Kidney epithelial cell (primary cell): ENCODE measurements at regions not wholly inside any gene's neighbourhood (a gene's known extent, or its start where the extent isn't known, plus 50 kb on each side); places are given as distances from the start of the nearest gene placed in this dataset.

ENCODE experiments used
- DNase-seq: peaks from one replicate; pipeline ENCODE4 v3.0.0-alpha.2; 2010; ENCODE audit warnings: low read depth
- H3K27me3 ChIP-seq: 2 replicates; pipeline ENCODE4 v1.6.0; 2011; ENCODE audit warnings: low read length; ENCODE audit not compliant: control insufficient read depth, insufficient read depth
- H3K36me3 ChIP-seq: 2 replicates; pipeline ENCODE4 v1.5.1; 2011; ENCODE audit warnings: low read length; ENCODE audit not compliant: control insufficient read depth, insufficient read depth
- H3K4me3 ChIP-seq: 2 replicates; pipeline ENCODE4 v1.5.1; 2011; ENCODE audit warnings: low read depth, mild to moderate bottlenecking, control low read depth, low read length
- CTCF ChIP-seq: IDR thresholded peaks from 2 replicates; pipeline ENCODE4 v1.5.1; 2011; ENCODE audit warnings: mild to moderate bottlenecking, moderate library complexity, low read length, control low read depth, inconsistent platforms; ENCODE audit not compliant: insufficient read depth, poor library complexity, severe bottlenecking

DNA sequence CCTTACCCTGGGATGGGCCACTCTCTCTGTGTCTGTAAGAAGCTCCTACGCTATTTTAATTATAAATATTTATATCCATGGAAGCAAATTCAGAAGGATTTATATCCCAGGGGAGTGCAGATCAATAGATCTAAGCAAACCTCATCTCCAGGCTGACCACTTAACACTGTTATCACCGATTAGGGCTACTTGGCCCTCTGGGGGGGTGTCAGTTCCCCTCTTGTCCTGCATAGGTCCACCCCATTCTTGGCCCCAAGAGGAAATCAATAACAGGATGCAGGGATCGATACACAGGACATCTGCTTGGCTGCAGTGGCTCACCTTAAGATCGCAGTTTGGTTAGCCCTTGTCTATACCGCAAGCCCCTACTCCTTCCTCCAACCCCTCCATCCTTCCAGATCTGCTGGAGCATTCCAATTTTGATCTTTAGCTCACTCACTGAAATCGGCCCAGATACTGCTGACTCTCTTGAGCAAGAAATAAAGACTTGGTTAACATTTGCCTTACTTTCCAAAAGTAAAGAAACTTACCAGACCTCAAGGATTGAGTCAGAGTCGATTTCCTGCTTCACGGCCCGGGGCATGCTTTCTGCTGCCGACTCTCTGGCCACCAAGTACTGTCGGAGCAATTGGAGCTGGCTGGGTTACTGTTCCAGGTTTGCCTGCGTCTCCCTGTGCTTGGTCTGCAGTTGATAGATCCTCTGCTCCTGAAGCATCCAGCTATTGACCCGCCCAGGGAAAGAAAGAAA, 112.3 kb upstream of the PMFBP1 start:
- Histone ChIP-seq H3K4me3 (no peak overlapping the region), H3K27me3 (no peaks in the 10 kb centered on the region), H3K36me3 (no peaks in the 10 kb centered on the region)
- no peak for TF ChIP-seq CTCF
- DNase-seq: no peak

DNA sequence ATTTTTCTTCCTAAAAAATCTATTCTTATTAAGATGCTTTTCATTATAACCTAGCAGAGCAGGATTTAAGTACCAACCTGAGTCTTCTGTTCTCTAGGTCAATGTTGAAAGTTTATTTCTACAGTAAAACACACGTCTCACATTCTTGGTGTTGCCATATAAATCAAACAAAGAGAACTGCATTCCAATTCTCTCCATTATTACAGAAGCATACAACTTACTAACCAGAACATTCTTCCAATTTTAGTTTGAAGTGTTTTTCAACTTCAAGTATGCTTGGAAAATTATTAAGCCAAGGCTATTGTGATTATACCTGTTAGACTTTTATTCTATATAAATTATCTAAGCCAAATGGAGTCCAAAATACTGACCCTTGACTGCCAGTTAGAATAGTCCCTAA, 110.4 kb upstream of the PMFBP1 start:
- no peak for TF ChIP-seq CTCF
- Histone ChIP-seq H3K36me3 (no peaks in the 10 kb centered on the region), H3K4me3 (no peak overlapping the region), H3K27me3 (no peaks in the 10 kb centered on the region)
- no peak for DNase-seq

DNA sequence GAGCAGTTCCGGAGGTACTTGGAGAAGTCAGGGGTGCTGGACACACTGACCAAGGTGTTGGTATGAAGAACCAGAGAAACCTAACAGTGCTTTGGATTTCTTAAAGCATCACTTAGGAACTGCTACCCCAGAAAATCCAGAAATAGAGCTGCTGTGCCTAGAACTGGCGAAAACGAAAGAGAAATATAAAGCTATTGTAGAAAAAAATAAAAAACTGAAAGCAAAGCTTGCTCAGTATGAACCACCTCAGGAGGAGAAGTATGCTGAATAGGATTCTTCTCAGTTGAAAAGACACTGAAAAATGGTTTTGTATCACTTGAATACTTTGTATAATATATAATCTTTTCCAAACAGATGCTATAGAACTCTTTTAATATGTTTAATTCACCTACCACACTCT, 106.3 kb upstream of the PMFBP1 start:
- no peak for TF ChIP-seq CTCF
- Histone ChIP-seq H3K4me3 (no peak overlapping the region), H3K27me3 (no peaks in the 10 kb centered on the region), H3K36me3 (no peaks in the 10 kb centered on the region)
- no peak for DNase-seq

- DNase-seq: no peak
- TF ChIP-seq CTCF: no peak
- no peaks in the 10 kb centered on the region for H3K27me3 ChIP-seq
- H3K4me3 ChIP-seq: no peak overlapping the region
- H3K36me3 ChIP-seq: no peaks in the 10 kb centered on the region
These were observed 105.8 kb upstream of the PMFBP1 start for GRCh38 chr16:72277749-72278148.

DNA sequence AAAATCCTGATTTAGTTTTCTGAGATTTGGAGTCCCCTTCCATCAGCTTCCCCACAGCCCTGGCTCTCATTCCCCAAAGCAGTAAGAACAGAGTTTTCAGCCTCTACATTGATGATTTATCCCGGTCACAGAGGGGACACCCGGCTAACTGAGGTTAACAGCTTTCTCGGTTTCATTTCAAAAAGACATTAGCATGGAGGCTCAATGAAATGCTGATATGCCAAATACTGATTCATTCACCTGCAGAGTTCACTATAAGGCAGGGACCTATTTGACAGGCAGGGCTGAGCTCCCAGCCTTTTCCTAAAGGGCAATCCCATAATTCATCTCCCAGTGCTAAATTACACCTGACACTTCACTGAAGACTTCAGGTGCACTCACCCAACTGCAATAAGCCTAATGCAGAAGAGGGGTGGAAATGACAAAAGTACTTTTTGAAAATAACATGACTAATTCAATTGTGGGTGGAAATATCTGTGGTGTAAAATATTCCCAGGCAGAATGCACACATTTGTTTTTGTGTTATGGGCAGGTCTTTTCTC, 99.8 kb upstream of the PMFBP1 start:
- H3K36me3 ChIP-seq: no peaks in the 10 kb centered on the region
- no peaks in the 10 kb centered on the region for H3K27me3 ChIP-seq
- DNase-seq: no peak
- no peak for TF ChIP-seq CTCF
- no peak overlapping the region for H3K4me3 ChIP-seq

GRCh38 chr16:72270531-72270930, 98.6 kb upstream of the PMFBP1 start:
- TF ChIP-seq CTCF: no peak
- Histone ChIP-seq H3K4me3 (no peak overlapping the region), H3K27me3 (no peaks in the 10 kb centered on the region), H3K36me3 (no peaks in the 10 kb centered on the region)
- no peak for DNase-seq
